Hepatocyte (in vitro differentiated cells): ENCODE measurements at regions not wholly inside any gene's neighbourhood (a gene's known extent, or its start where the extent isn't known, plus 50 kb on each side); places are given as distances from the start of the nearest gene placed in this dataset.
"Not testable (repeated sequence)": the region's sequence is repeated elsewhere in the genome, so short reads cannot be mapped to it uniquely, and the experiment has no call there.

Experiments used
- DNase-seq: peaks from one replicate; pipeline ENCODE4 v3.0.0-alpha.2; 2016; ENCODE audit warnings: low spot score
- H2AFZ ChIP-seq: fragments of 200-600 bp; sonication (generic); 2 replicates; pipeline ENCODE4 v1.6.0; 2016; ENCODE audit warnings: antibody characterized with exemption, mild to moderate bottlenecking
- H3K27ac ChIP-seq: fragments of 200-600 bp; sonication (generic); 2 replicates; pipeline ENCODE4 v1.5.1; 2016; ENCODE audit warnings: mild to moderate bottlenecking
- H3K27me3 ChIP-seq: fragments of 200-600 bp; sonication (generic); 2 replicates; pipeline ENCODE4 v1.6.1; 2016
- H3K36me3 ChIP-seq: fragments of 200-600 bp; sonication (generic); replicated peaks from 2 replicates; pipeline ENCODE4 v1.5.1; 2016; ENCODE audit warnings: low read depth; ENCODE audit not compliant: insufficient read depth
- H3K4me1 ChIP-seq: fragments of 200-600 bp; sonication (generic); 2 replicates; pipeline ENCODE4 v1.5.1; 2016; ENCODE audit warnings: mild to moderate bottlenecking, moderate library complexity; ENCODE audit not compliant: insufficient read depth
- H3K4me2 ChIP-seq: fragments of 200-600 bp; sonication (generic); 2 replicates; pipeline ENCODE4 v1.6.0; 2016
- H3K4me3 ChIP-seq: fragments of 200-600 bp; sonication (generic); 2 replicates; pipeline ENCODE4 v1.5.1; 2016; ENCODE audit warnings: mild to moderate bottlenecking
- H3K79me2 ChIP-seq: fragments of 200-600 bp; sonication (generic); 2 replicates; pipeline ENCODE4 v1.6.0; 2017; ENCODE audit warnings: mild to moderate bottlenecking
- H3K9me2 ChIP-seq: fragments of 200-600 bp; sonication (generic); replicated peaks from 2 replicates; pipeline ENCODE4 v1.6.0; 2017; ENCODE audit warnings: mild to moderate bottlenecking; ENCODE audit not compliant: insufficient read depth
- H3K9me3 ChIP-seq: fragments of 200-600 bp; sonication (generic); 2 replicates; pipeline ENCODE4 v1.5.1; 2016; ENCODE audit warnings: low read depth, mild to moderate bottlenecking
- H4K20me1 ChIP-seq: fragments of 200-600 bp; sonication (generic); 2 replicates; pipeline ENCODE4 v1.6.0; 2016; ENCODE audit warnings: mild to moderate bottlenecking; ENCODE audit not compliant: insufficient read depth, poor library complexity, severe bottlenecking
- EZH2 ChIP-seq: fragments of 200-600 bp; sonication (generic); IDR thresholded peaks from 2 replicates; pipeline ENCODE4 v1.6.1; 2016; ENCODE audit warnings: antibody characterized with exemption, mild to moderate bottlenecking, borderline replicate concordance
- EZH2phosphoT487 ChIP-seq: fragments of 200-600 bp; sonication (generic); IDR thresholded peaks from one replicate; pipeline ENCODE4 v1.6.1; 2018; ENCODE audit warnings: antibody characterized with exemption, mild to moderate bottlenecking, low read depth, moderate library complexity; ENCODE audit not compliant: unreplicated experiment, severe bottlenecking
- WGBS: methylation state at CpG from one replicate; pipeline ENCODE4 v1.1.6; 2016; ENCODE audit warnings: low lambda C conversion rate; ENCODE audit errors: missing lambda C conversion rate; 5-methylcytosine and 5-hydroxymethylcytosine counted together
- TF ChIP-seq, protein P1 (sequence below): fragments of 200-600 bp; sonication (generic); IDR thresholded peaks from 2 replicates; pipeline ENCODE4 v1.5.1; 2016; ENCODE audit warnings: antibody characterized with exemption, mild to moderate bottlenecking; ENCODE audit not compliant: poor library complexity

DNA sequence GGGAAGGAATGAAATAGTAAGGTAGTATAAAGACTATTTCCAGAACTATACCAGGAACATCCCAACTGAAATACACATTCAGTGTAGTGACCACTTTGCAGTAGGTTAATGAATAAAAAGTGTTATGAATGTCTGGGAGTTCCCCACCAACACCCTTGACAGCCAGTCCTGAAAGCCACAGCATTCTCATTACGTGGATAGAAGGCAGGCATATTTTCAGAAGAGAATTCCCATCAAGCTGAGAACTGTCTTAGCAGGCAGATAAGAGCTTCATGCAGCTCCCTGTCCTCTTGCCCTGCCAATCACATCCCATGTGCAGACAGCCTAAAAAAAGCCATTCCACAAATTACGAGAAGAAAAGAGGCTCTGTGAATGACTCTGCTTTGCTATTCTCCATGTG, 695.0 kb downstream of the DTWD2 start:
- Histone ChIP-seq H3K27me3 (no peaks in the 10 kb centered on the region), H3K9me2 (no peaks in the 10 kb centered on the region), H3K27ac (no peak overlapping the region), H3K9me3 (no peaks in the 10 kb centered on the region), H3K79me2 (no peaks in the 10 kb centered on the region), H2AFZ (no peak overlapping the region), H4K20me1 (no peaks in the 10 kb centered on the region), H3K4me3 (no peak overlapping the region), H3K4me1 (no peaks in the 10 kb centered on the region), H3K4me2 (no peak overlapping the region), H3K36me3 (no peaks in the 10 kb centered on the region)
- TF ChIP-seq, protein P1, sequence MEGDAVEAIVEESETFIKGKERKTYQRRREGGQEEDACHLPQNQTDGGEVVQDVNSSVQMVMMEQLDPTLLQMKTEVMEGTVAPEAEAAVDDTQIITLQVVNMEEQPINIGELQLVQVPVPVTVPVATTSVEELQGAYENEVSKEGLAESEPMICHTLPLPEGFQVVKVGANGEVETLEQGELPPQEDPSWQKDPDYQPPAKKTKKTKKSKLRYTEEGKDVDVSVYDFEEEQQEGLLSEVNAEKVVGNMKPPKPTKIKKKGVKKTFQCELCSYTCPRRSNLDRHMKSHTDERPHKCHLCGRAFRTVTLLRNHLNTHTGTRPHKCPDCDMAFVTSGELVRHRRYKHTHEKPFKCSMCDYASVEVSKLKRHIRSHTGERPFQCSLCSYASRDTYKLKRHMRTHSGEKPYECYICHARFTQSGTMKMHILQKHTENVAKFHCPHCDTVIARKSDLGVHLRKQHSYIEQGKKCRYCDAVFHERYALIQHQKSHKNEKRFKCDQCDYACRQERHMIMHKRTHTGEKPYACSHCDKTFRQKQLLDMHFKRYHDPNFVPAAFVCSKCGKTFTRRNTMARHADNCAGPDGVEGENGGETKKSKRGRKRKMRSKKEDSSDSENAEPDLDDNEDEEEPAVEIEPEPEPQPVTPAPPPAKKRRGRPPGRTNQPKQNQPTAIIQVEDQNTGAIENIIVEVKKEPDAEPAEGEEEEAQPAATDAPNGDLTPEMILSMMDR, result no peak
- no peak for TF ChIP-seq EZH2
- TF ChIP-seq EZH2phosphoT487, result no peak
- 70% methylated on average over 2 of the region's 2 CpGs for WGBS
- DNase-seq, result no peak

DNA sequence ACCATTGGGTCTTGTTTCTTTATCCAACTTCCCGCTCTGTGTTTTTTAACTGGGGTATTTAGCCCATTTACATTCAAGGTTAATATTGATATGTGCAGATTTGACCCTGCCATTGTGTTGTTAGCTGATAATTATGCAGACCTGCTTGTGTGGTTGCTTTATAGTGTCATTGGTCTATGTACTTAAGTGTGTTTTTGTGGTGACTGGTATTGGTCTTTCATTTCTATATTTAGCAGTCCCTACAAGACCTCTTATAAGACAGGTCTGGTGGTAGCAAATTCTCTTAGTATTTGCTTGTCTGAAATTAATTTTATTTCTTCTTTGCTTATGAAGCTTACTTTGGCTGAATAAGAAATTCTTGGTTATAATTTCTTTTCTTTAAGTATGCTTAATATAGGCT, 698.1 kb downstream of the DTWD2 start:
- Histone ChIP-seq H3K9me3 (no peaks in the 10 kb centered on the region), H3K79me2 (no peaks in the 10 kb centered on the region), H3K27ac (no peak overlapping the region), H4K20me1 (no peaks in the 10 kb centered on the region), H3K36me3 (no peaks in the 10 kb centered on the region), H3K27me3 (no peaks in the 10 kb centered on the region), H3K9me2 (no peaks in the 10 kb centered on the region), H2AFZ (no peak overlapping the region), H3K4me1 (no peaks in the 10 kb centered on the region), H3K4me3 (no peak overlapping the region), H3K4me2 (no peak overlapping the region)
- DNase-seq, result no peak
- TF ChIP-seq EZH2phosphoT487, result no peak
- TF ChIP-seq, protein P1, result no peak
- no peak for TF ChIP-seq EZH2
- WGBS, result 93% methylated on average over 1 of the region's 1 CpG

DNA sequence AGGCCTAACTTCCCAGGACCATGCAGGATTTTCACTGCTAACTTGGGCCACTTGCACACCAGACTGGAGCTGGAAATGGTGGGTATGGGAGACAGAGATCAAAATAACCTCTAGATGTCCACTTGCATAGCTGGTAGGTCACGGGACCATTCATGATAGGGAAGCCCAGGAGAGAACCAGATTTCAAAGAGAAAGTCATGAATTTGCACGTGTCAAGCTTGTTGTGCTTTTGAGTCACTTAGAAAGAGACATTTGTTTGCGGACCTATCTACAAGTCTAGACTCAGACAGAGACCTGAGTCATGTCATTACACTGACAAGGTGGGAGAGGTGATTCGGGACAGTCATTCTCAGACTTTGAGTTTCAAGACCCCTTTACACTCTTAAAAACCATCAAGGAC, 704.1 kb downstream of the DTWD2 start:
- not testable (repeated sequence) for DNase-seq, H3K27me3 ChIP-seq, H4K20me1 ChIP-seq, H3K4me2 ChIP-seq, H3K9me2 ChIP-seq, H3K4me1 ChIP-seq, H3K4me3 ChIP-seq, H3K36me3 ChIP-seq, H2AFZ ChIP-seq, H3K27ac ChIP-seq, H3K79me2 ChIP-seq, H3K9me3 ChIP-seq
- 76% methylated on average over 4 of the region's 4 CpGs for WGBS

DNA sequence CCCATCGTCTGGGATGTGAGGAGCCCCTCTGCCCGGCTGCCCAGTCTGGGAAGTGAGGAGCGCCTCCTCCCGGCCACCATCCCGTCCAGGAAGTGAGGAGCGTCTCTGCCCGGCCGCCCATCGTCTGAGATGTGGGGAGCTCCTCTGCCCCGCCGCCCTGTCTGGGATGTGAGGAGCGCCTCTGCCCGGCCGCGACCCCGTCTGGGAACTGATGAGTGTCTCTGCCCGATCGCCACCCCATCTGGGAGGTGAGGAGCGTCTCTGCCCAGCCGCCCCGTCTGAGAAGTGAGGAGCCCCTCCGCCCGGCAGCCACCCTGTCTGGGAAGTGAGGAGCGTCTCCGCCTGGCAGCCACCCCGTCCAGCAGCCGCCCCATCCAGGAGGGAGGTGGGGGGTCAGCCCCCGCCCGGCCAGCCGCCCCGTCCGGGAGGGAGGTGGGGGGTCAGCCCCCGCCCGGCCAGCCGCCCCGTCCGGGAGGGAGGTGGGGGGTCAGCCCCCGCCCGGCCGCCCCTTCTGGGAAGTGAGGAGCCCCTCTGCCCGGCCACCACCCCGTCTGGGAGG, 705.8 kb downstream of the DTWD2 start:
- H3K27ac ChIP-seq, H4K20me1 ChIP-seq, H3K4me3 ChIP-seq, H2AFZ ChIP-seq, H3K27me3 ChIP-seq, H3K36me3 ChIP-seq, H3K9me3 ChIP-seq, H3K4me1 ChIP-seq, H3K79me2 ChIP-seq, H3K4me2 ChIP-seq, DNase-seq, H3K9me2 ChIP-seq: not testable (repeated sequence)
- WGBS, result 98% methylated on average over 10 of the region's 42 CpGs
